ENCODE measurements at regions not wholly inside any gene's neighbourhood (a gene's known extent, or its start where the extent isn't known, plus 50 kb on each side); places are given as distances from the start of the nearest gene placed in this dataset.
"Not testable (repeated sequence)": the region's sequence is repeated elsewhere in the genome, so short reads cannot be mapped to it uniquely, and the experiment has no call there.

DNA sequence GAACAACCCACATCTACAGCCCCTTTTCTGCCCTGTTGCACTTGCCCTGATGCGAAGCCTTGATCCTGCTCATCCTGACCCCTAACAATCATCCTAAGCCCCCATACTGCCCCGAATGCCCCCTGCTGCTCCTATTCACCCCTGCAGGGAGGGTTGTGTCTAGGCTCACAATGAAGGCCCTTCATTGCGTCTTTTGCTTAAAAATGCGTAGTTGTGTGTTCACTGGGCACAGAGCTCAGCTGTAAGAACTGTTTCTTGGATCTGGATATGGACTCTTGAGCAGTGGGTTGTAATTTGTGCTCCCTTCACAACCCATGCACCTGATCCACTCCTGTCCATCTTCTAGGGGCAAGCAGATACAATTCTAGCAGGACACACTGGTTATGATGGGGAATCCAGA, 802.9 kb downstream of the TMEM121 start:
- TF ChIP-seq, protein P1, sequence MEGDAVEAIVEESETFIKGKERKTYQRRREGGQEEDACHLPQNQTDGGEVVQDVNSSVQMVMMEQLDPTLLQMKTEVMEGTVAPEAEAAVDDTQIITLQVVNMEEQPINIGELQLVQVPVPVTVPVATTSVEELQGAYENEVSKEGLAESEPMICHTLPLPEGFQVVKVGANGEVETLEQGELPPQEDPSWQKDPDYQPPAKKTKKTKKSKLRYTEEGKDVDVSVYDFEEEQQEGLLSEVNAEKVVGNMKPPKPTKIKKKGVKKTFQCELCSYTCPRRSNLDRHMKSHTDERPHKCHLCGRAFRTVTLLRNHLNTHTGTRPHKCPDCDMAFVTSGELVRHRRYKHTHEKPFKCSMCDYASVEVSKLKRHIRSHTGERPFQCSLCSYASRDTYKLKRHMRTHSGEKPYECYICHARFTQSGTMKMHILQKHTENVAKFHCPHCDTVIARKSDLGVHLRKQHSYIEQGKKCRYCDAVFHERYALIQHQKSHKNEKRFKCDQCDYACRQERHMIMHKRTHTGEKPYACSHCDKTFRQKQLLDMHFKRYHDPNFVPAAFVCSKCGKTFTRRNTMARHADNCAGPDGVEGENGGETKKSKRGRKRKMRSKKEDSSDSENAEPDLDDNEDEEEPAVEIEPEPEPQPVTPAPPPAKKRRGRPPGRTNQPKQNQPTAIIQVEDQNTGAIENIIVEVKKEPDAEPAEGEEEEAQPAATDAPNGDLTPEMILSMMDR (IDR thresholded peaks at IDR 0.05) = not testable (repeated sequence)
- TF ChIP-seq POLR2A (IDR thresholded peaks at IDR 0.05) = not testable (repeated sequence)
